GM12892 (cell line): ENCODE measurements at regions not wholly inside any gene's neighbourhood (a gene's known extent, or its start where the extent isn't known, plus 50 kb on each side); places are given as distances from the start of the nearest gene placed in this dataset.

Source experiments
- POLR2A ChIP-seq: IDR thresholded peaks from 2 replicates; pipeline ENCODE4 v1.6.1; 2011; ENCODE audit warnings: low read depth, low read length, control low read depth
- POLR2AphosphoS5 ChIP-seq: IDR thresholded peaks from 2 replicates; pipeline ENCODE4 v1.6.1; 2011; ENCODE audit warnings: low read depth, low read length, control low read depth

- TF ChIP-seq POLR2AphosphoS5: no peak
- TF ChIP-seq POLR2A: no peak
These were observed 86.9 kb upstream of the KIT start for GRCh38 chr4:54570822-54571221.
